ENCODE measurements at regions not wholly inside any gene's neighbourhood (a gene's known extent, or its start where the extent isn't known, plus 50 kb on each side); places are given as distances from the start of the nearest gene placed in this dataset.

- TF ChIP-seq, protein P1, sequence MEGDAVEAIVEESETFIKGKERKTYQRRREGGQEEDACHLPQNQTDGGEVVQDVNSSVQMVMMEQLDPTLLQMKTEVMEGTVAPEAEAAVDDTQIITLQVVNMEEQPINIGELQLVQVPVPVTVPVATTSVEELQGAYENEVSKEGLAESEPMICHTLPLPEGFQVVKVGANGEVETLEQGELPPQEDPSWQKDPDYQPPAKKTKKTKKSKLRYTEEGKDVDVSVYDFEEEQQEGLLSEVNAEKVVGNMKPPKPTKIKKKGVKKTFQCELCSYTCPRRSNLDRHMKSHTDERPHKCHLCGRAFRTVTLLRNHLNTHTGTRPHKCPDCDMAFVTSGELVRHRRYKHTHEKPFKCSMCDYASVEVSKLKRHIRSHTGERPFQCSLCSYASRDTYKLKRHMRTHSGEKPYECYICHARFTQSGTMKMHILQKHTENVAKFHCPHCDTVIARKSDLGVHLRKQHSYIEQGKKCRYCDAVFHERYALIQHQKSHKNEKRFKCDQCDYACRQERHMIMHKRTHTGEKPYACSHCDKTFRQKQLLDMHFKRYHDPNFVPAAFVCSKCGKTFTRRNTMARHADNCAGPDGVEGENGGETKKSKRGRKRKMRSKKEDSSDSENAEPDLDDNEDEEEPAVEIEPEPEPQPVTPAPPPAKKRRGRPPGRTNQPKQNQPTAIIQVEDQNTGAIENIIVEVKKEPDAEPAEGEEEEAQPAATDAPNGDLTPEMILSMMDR (IDR thresholded peaks at IDR 0.05; ENCODE audit: low read length): no peak
- no peak for TF ChIP-seq EZH2 (IDR thresholded peaks at IDR 0.05; ENCODE audit: borderline replicate concordance, low read length)
Measured at GRCh38 chr3:56989169-56989976, 71.1 kb upstream of the SPATA12 start.
